ENCODE measurements at regions not wholly inside any gene's neighbourhood (a gene's known extent, or its start where the extent isn't known, plus 50 kb on each side); places are given as distances from the start of the nearest gene placed in this dataset.

GRCh38 chr12:124622764-124623163, 55.4 kb upstream of the NCOR2 start:
- TF ChIP-seq SPI1 (IDR thresholded peaks at IDR 0.05; ENCODE audit: borderline replicate concordance, insufficient read depth, low read depth, low read length) (no peak), POLR2AphosphoS5 (IDR thresholded peaks at IDR 0.05; ENCODE audit: low read length) (no peak), POLR2A (IDR thresholded peaks at IDR 0.05; ENCODE audit: low read depth, low read length) (no peak), RFX5 (IDR thresholded peaks at IDR 0.05; ENCODE audit: low read depth, low read length) (no peak)
- TF ChIP-seq, protein P1, sequence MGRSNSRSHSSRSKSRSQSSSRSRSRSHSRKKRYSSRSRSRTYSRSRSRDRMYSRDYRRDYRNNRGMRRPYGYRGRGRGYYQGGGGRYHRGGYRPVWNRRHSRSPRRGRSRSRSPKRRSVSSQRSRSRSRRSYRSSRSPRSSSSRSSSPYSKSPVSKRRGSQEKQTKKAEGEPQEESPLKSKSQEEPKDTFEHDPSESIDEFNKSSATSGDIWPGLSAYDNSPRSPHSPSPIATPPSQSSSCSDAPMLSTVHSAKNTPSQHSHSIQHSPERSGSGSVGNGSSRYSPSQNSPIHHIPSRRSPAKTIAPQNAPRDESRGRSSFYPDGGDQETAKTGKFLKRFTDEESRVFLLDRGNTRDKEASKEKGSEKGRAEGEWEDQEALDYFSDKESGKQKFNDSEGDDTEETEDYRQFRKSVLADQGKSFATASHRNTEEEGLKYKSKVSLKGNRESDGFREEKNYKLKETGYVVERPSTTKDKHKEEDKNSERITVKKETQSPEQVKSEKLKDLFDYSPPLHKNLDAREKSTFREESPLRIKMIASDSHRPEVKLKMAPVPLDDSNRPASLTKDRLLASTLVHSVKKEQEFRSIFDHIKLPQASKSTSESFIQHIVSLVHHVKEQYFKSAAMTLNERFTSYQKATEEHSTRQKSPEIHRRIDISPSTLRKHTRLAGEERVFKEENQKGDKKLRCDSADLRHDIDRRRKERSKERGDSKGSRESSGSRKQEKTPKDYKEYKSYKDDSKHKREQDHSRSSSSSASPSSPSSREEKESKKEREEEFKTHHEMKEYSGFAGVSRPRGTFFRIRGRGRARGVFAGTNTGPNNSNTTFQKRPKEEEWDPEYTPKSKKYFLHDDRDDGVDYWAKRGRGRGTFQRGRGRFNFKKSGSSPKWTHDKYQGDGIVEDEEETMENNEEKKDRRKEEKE (IDR thresholded peaks at IDR 0.05), result no peak
